IMR-90 (cell line): ENCODE measurements at regions not wholly inside any gene's neighbourhood (a gene's known extent, or its start where the extent isn't known, plus 50 kb on each side); places are given as distances from the start of the nearest gene placed in this dataset.
"Not testable (repeated sequence)": the region's sequence is repeated elsewhere in the genome, so short reads cannot be mapped to it uniquely, and the experiment has no call there.

Experiments used
- ATAC-seq: fragments of 200-7000 bp; cut with Tn5 transposase; 2 replicates; pipeline ENCODE4 v1.9.1; 2020; ENCODE audit warnings: low read depth, mild to moderate bottlenecking, moderate library complexity
- BruUV-seq: library from RNA; stranded (reverse); fragments of 400-500 nt; replicated peaks from 2 replicates; lab custom pipeline; 2021; lab: Mats Ljungman, UMichigan
- CTCF ChIA-PET: fragments of 300-600 bp; formaldehyde crosslinking; extraction: SDS; loops from one replicate; lab custom pipeline; 2021; ENCODE audit warnings: antibody characterized with exemption; lab: Yijun Ruan, JAX
- POLR2A ChIA-PET: fragments of 300-600 bp; sonication (Branson Sonifier 250); formaldehyde crosslinking; loops from one replicate; lab custom pipeline; 2022; ENCODE audit warnings: antibody characterized with exemption; ENCODE audit not compliant: unreplicated experiment; lab: Charles Lee
- DNase-seq: peaks from one replicate; pipeline ENCODE4 v3.0.0; 2013
- H2AFZ ChIP-seq: replicated peaks from 2 replicates; pipeline ENCODE3; 2013; ENCODE audit warnings: low read length, mild to moderate bottlenecking; ENCODE audit not compliant: poor library complexity
- H2AK5ac ChIP-seq: 2 replicates; pipeline ENCODE4 v1.6.1; 2013; ENCODE audit warnings: low read depth, low read length, inconsistent platforms
- H2AK9ac ChIP-seq: replicated peaks from 2 replicates; pipeline ENCODE3; 2013; ENCODE audit warnings: mild to moderate bottlenecking, low read depth, low read length, moderate library complexity; ENCODE audit not compliant: poor library complexity
- H2BK120ac ChIP-seq: 2 replicates; pipeline ENCODE4 v1.6.1; 2013; ENCODE audit warnings: low read depth, low read length, inconsistent platforms
- H2BK15ac ChIP-seq: 3 replicates; pipeline ENCODE4 v1.6.1; 2013; ENCODE audit warnings: low read depth, low read length, inconsistent platforms
- H2BK20ac ChIP-seq: 2 replicates; pipeline ENCODE4 v1.6.1; 2013; ENCODE audit warnings: low read depth, mild to moderate bottlenecking, inconsistent platforms, low read length, moderate library complexity
- H2BK5ac ChIP-seq: 2 replicates; pipeline ENCODE4 v1.6.1; 2013; ENCODE audit warnings: mild to moderate bottlenecking, low read depth, low read length, inconsistent platforms; ENCODE audit not compliant: poor library complexity, severe bottlenecking
- H3K14ac ChIP-seq: replicated peaks from 2 replicates; pipeline ENCODE4 v1.6.1; 2013; ENCODE audit warnings: low read depth, low read length, inconsistent platforms
- H3K18ac ChIP-seq: 2 replicates; pipeline ENCODE4 v1.6.1; 2013; ENCODE audit warnings: low read depth, low read length, control low read depth
- H3K23ac ChIP-seq: 2 replicates; pipeline ENCODE4 v1.6.1; 2013; ENCODE audit warnings: low read depth, low read length, inconsistent platforms
- H3K27ac ChIP-seq: 2 replicates; pipeline ENCODE4 v1.5.1; 2013; ENCODE audit warnings: mild to moderate bottlenecking, control low read depth, low read length; ENCODE audit not compliant: insufficient read depth
- H3K27me3 ChIP-seq: 2 replicates; pipeline ENCODE4 v1.6.1; 2013; ENCODE audit warnings: low read length; ENCODE audit not compliant: control insufficient read depth, insufficient read depth
- H3K36me3 ChIP-seq: 2 replicates; pipeline ENCODE4 v1.6.1; 2013; ENCODE audit warnings: low read length, mixed read lengths; ENCODE audit not compliant: control insufficient read depth, insufficient read depth
- H3K4ac ChIP-seq: 2 replicates; pipeline ENCODE4 v1.6.1; 2013; ENCODE audit warnings: low read depth, low read length, inconsistent platforms
- H3K4me1 ChIP-seq: 2 replicates; pipeline ENCODE4 v1.6.1; 2013; ENCODE audit warnings: low read length, mixed read lengths; ENCODE audit not compliant: control insufficient read depth, insufficient read depth
- H3K4me2 ChIP-seq: 2 replicates; pipeline ENCODE4 v1.6.1; 2013; ENCODE audit warnings: low read depth, mild to moderate bottlenecking, control low read depth, low read length, moderate library complexity
- H3K4me3 ChIP-seq: 2 replicates; pipeline ENCODE4 v1.5.1; 2013; ENCODE audit warnings: low read depth, mild to moderate bottlenecking, control low read depth, low read length, moderate library complexity; ENCODE audit not compliant: insufficient read depth
- H3K56ac ChIP-seq: 2 replicates; pipeline ENCODE4 v1.6.1; 2013; ENCODE audit warnings: low read length, inconsistent platforms; ENCODE audit not compliant: insufficient read depth; ENCODE audit errors: extremely low read depth
- H3K79me1 ChIP-seq, 2 experiments: 2 replicates each; pipeline ENCODE4 v1.6.1; 2013; ENCODE audit warnings: low read length in 2 of 2, inconsistent platforms in 1 of 2, low read depth in 1 of 2
- H3K9ac ChIP-seq: 2 replicates; pipeline ENCODE4 v1.6.1; 2013; ENCODE audit warnings: low read depth, low read length, control low read depth
- H3K9me1 ChIP-seq: 2 replicates; pipeline ENCODE4 v1.6.1; 2013; ENCODE audit warnings: low read length, inconsistent platforms; ENCODE audit not compliant: insufficient read depth
- H3K9me3 ChIP-seq: 2 replicates; pipeline ENCODE4 v1.6.1; 2013; ENCODE audit warnings: low read length; ENCODE audit not compliant: control insufficient read depth, insufficient read depth
- H4K20me1 ChIP-seq: 2 replicates; pipeline ENCODE4 v1.6.1; 2013; ENCODE audit warnings: low read length, inconsistent platforms; ENCODE audit not compliant: insufficient read depth
- H4K5ac ChIP-seq: 2 replicates; pipeline ENCODE4 v1.6.1; 2013; ENCODE audit warnings: mild to moderate bottlenecking, low read depth, low read length, control low read depth
- H4K8ac ChIP-seq, 2 experiments: 2 replicates each; pipeline ENCODE4 v1.6.1; 2013; ENCODE audit warnings: low read depth in 2 of 2, low read length in 2 of 2, control low read depth in 1 of 2, inconsistent platforms in 1 of 2
- H4K91ac ChIP-seq: 2 replicates; pipeline ENCODE4 v1.6.1; 2013; ENCODE audit warnings: low read depth, low read length, inconsistent platforms; ENCODE audit not compliant: insufficient read depth
- WGBS, 2 experiments: methylation state at CpG; one replicate each; pipeline versions ENCODE4 v1.1.5 to v1.1.7; 2013; ENCODE audit warnings: missing lambda C conversion rate in 2 of 2; ENCODE audit not compliant: insufficient read length in 1 of 2; ENCODE audit errors: extremely low coverage in 2 of 2; 5-methylcytosine and 5-hydroxymethylcytosine counted together
- dilution Hi-C: fragments of 300-500 bp; cut with HindIII; formaldehyde crosslinking; loops from one replicate; pipeline ENCODE4 v1.14.3; 2018; ENCODE audit warnings: low sequenced_read_pairs; ENCODE audit not compliant: unreplicated experiment
- in situ Hi-C: fragments of 300-500 bp; cut with MboI; formaldehyde crosslinking; loops from 3 replicates; pipeline ENCODE4 v1.14.3; 2019; ENCODE audit warnings: low sequenced_read_pairs, inconsistent platforms, mixed read lengths
- intact Hi-C: fragments of 100-400 bp; cut with micrococcal nuclease; formaldehyde crosslinking; loops from 2 replicates; pipeline ENCODE4 v1.10.0; 2022

DNA sequence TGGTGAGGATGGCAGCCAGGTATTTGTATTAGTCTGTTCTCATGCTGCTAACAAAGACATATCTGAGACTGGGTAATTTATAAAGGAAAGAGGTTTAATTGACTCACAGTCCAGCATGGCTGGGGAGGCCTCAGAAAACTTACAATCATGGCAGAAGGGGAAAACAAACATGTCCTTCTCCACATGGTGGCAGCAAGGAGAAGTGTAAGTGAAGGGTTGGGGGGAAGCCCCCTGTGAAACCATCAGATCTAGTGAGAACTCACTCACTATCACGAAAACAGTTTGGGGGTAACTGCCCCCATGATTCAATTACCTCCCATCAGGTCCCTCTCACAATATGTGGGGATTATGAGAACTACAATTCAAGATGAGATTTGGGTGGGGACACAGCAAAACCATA, 276.8 kb downstream of the OLFM4 start:
- H2BK5ac ChIP-seq, CTCF ChIA-PET, H2AFZ ChIP-seq, in situ Hi-C loops, H2AK5ac ChIP-seq, H3K4ac ChIP-seq, ATAC-seq, H3K4me2 ChIP-seq, H3K36me3 ChIP-seq, H3K56ac ChIP-seq, H4K91ac ChIP-seq, H2BK20ac ChIP-seq, H3K23ac ChIP-seq, dilution Hi-C loops, intact Hi-C loops, H2BK15ac ChIP-seq, H3K79me1 ChIP-seq, H3K18ac ChIP-seq, H3K4me1 ChIP-seq, H3K27me3 ChIP-seq, DNase-seq, H4K5ac ChIP-seq, H3K4me3 ChIP-seq, H2BK120ac ChIP-seq, H3K9ac ChIP-seq, H4K8ac ChIP-seq, BruUV-seq, POLR2A ChIA-PET, H3K9me1 ChIP-seq, H3K14ac ChIP-seq, H4K20me1 ChIP-seq, H2AK9ac ChIP-seq, H3K27ac ChIP-seq: not testable (repeated sequence)
- no CpG with 5 or more reads among the region's 1 CpG for WGBS, 2 experiments
- H3K9me3 ChIP-seq = peaks cover 12% of the 10 kb centered on the region
